GM12878 (cell line): ENCODE measurements at regions not wholly inside any gene's neighbourhood (a gene's known extent, or its start where the extent isn't known, plus 50 kb on each side); places are given as distances from the start of the nearest gene placed in this dataset.

Experiments
- ATAC-seq: fragments of 200-7000 bp; cut with Tn5 transposase; 3 replicates; pipeline ENCODE4 v1.9.1; 2020; ENCODE audit warnings: mild to moderate bottlenecking, moderate library complexity
- BruUV-seq: library from RNA; stranded (reverse); fragments of 400-500 nt; replicated peaks from 2 replicates; lab custom pipeline; 2021; lab: Mats Ljungman, UMichigan
- CTCF ChIA-PET: fragments of 300-600 bp; sonication (Branson Sonifier 250); formaldehyde crosslinking; extraction: SDS; loops from one replicate; lab custom pipeline; 2021; ENCODE audit warnings: inconsistent platforms; lab: Yijun Ruan, JAX
- POLR2A ChIA-PET: fragments of 350-600 bp; formaldehyde crosslinking; extraction: SDS; loops from one replicate; lab custom pipeline; 2021; ENCODE audit warnings: inconsistent platforms; lab: Charles Lee
- RAD21 ChIA-PET: fragments of 300-600 bp; sonication (Branson Sonifier 250); formaldehyde crosslinking; loops from one replicate; lab custom pipeline; 2023; ENCODE audit warnings: antibody characterized with exemption; ENCODE audit not compliant: unreplicated experiment; lab: Charles Lee
- SMC1A ChIA-PET: fragments of 300-600 bp; sonication (Branson Sonifier 250); formaldehyde crosslinking; loops from one replicate; lab custom pipeline; 2023; ENCODE audit not compliant: unreplicated experiment, uncharacterized antibody; lab: Charles Lee
- DNase-seq: peaks from one replicate; pipeline ENCODE4 v3.0.0-alpha.2; 2011; ENCODE audit warnings: low read depth, low spot score
- FAIRE-seq: peaks from 3 replicates; lab custom pipeline; 2011; peaks lifted over from hg19 to GRCh38; lab: Jason Lieb, UNC
- H2AFZ ChIP-seq: 2 replicates; pipeline ENCODE4 v1.6.0; 2011; ENCODE audit warnings: low read depth, low read length, control low read depth; ENCODE audit not compliant: control insufficient read depth
- H3K27ac ChIP-seq: 2 replicates; pipeline ENCODE4 v1.5.1; 2011; ENCODE audit warnings: control low read depth; ENCODE audit not compliant: control insufficient read depth, insufficient read depth
- H3K27me3 ChIP-seq, 2 experiments: replicated peaks in 1 of 2; 2 replicates each; pipeline versions ENCODE4 v1.6.0 to v1.6.1; 2011; ENCODE audit warnings: low read length in 1 of 2; ENCODE audit not compliant: control insufficient read depth in 2 of 2, insufficient read depth in 2 of 2
- H3K36me3 ChIP-seq, 2 experiments: 2 replicates each; pipeline ENCODE4 v1.5.1; 2011; ENCODE audit warnings: low read length in 1 of 2; ENCODE audit not compliant: control insufficient read depth in 2 of 2, insufficient read depth in 2 of 2
- H3K4me1 ChIP-seq: 2 replicates; pipeline ENCODE4 v1.6.1; 2011; ENCODE audit warnings: mild to moderate bottlenecking, low read length, moderate library complexity, mixed read lengths; ENCODE audit not compliant: control insufficient read depth, insufficient read depth
- H3K4me2 ChIP-seq: 2 replicates; pipeline ENCODE4 v1.6.0; 2011; ENCODE audit warnings: control low read depth; ENCODE audit not compliant: control insufficient read depth, insufficient read depth
- H3K4me3 ChIP-seq: fragments of 200-600 bp; sonication (generic); 2 replicates; pipeline ENCODE4 v1.5.1; 2016
- H3K79me2 ChIP-seq: 2 replicates; pipeline ENCODE4 v1.6.0; 2011; ENCODE audit warnings: low read length; ENCODE audit not compliant: control insufficient read depth, insufficient read depth
- H3K9ac ChIP-seq: 2 replicates; pipeline ENCODE4 v1.8.0; 2011; ENCODE audit warnings: low read length, control low read depth, mixed read lengths; ENCODE audit not compliant: control insufficient read depth, insufficient read depth
- H3K9me3 ChIP-seq: replicated peaks from 3 replicates; pipeline ENCODE4 v1.5.1; 2011; ENCODE audit warnings: mild to moderate bottlenecking, low read length; ENCODE audit not compliant: control insufficient read depth, insufficient read depth
- H4K20me1 ChIP-seq: 2 replicates; pipeline ENCODE4 v1.6.0; 2011; ENCODE audit not compliant: control insufficient read depth, insufficient read depth
- HDAC6 ChIP-seq: fragments of 200-600 bp; sonication (generic); IDR thresholded peaks from one replicate; pipeline ENCODE4 v1.8.0; 2017; ENCODE audit warnings: antibody characterized with exemption; ENCODE audit not compliant: unreplicated experiment
- MXI1 ChIP-seq: fragments of 150-350 bp; IDR thresholded peaks from 2 replicates; pipeline ENCODE4 v1.6.1; 2011; ENCODE audit warnings: low read depth, mild to moderate bottlenecking, inconsistent platforms, low read length, improper control_type of control experiment
- NFYA ChIP-seq: IDR thresholded peaks from 2 replicates; pipeline ENCODE4 v1.6.1; 2011; ENCODE audit warnings: low read depth, mild to moderate bottlenecking, low read length, improper control_type of control experiment, borderline replicate concordance
- NRF1 ChIP-seq: conservative IDR thresholded peaks from 2 replicates; pipeline ENCODE4 v1.6.1; 2011; ENCODE audit warnings: mild to moderate bottlenecking, low read depth, low read length, improper control_type of control experiment
- STAT1 ChIP-seq: fragments of 450-650 bp; conservative IDR thresholded peaks from 2 replicates; pipeline ENCODE4 v1.6.1; 2014; ENCODE audit warnings: antibody characterized with exemption, mild to moderate bottlenecking
- SUPT20H ChIP-seq: IDR thresholded peaks from 2 replicates; pipeline ENCODE4 v1.6.1; 2011; ENCODE audit warnings: low read depth, mild to moderate bottlenecking, low read length, moderate library complexity, borderline replicate concordance; ENCODE audit not compliant: control insufficient read depth
- WGBS: methylation state at CpG from one replicate; pipeline ENCODE4 v1.1.6; 2016; ENCODE audit warnings: low lambda C conversion rate; ENCODE audit not compliant: insufficient replicate concordance, insufficient coverage; ENCODE audit errors: missing lambda C conversion rate; 5-methylcytosine and 5-hydroxymethylcytosine counted together
- in situ Hi-C: fragments of 300-500 bp; cut with MboI; formaldehyde crosslinking; loops from 9 replicates; pipeline ENCODE4 v1.14.3; 2018; ENCODE audit warnings: mixed read lengths
- intact Hi-C: fragments of 100-400 bp; cut with micrococcal nuclease; formaldehyde crosslinking; loops from one replicate; pipeline ENCODE4 v1.14.2; 2022; ENCODE audit not compliant: unreplicated experiment
- TF ChIP-seq, protein P1 (sequence below): IDR thresholded peaks from 2 replicates; pipeline ENCODE4 v1.6.1; 2012; ENCODE audit warnings: low read depth, low read length, improper control_type of control experiment
- TF ChIP-seq, protein P2 (sequence below): fragments of 450-650 bp; IDR thresholded peaks from 2 replicates; pipeline ENCODE4 v1.6.1; 2017; ENCODE audit warnings: mild to moderate bottlenecking
- TF ChIP-seq, protein P3 (sequence below): IDR thresholded peaks from 2 replicates; pipeline ENCODE4 v1.6.1; 2012; ENCODE audit warnings: low read length, inconsistent platforms

DNA sequence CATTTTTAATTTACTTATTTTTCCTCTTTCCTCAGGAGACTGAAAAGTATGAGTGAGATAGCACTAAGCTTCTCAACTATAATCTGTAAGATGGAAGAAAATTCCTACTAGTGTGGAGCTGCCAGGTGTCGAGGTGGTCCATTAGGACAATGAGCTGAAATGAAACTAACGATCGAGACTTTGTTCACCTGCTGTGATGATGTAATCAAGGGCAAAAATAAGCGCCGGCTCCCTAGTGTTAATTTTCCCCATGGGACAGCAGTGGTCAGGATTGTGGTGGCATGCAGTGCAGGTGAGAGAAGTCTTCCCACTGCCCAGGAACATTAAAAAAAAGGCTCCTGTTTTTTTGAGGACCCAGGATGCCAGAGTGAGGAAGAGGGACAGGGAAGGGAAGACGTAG is 859.1 kb upstream of the GCFC2 start:
- BruUV-seq: no TSS peak
- Histone ChIP-seq H3K27ac (no peak overlapping the region), H3K36me3 (no peaks in the 10 kb centered on the region), H3K9me3 (no peaks in the 10 kb centered on the region), H3K4me1 (no peaks in the 10 kb centered on the region), H3K9ac (no peak overlapping the region), H3K79me2 (no peaks in the 10 kb centered on the region), H3K27me3 (no peaks in the 10 kb centered on the region), H4K20me1 (no peaks in the 10 kb centered on the region), H3K4me3 (no peak overlapping the region), H3K4me2 (no peak overlapping the region), H2AFZ (no peak overlapping the region)
- ChIA-PET SMC1A (no interaction called here), POLR2A (no interaction called here), RAD21 (no interaction called here), CTCF (no interaction called here)
- WGBS: 20% methylated on average over 6 of the region's 6 CpGs
- no peak for FAIRE-seq
- TF ChIP-seq HDAC6 (no peak), STAT1 (no peak), SUPT20H (no peak), NFYA (no peak)
- TF ChIP-seq, protein P1, sequence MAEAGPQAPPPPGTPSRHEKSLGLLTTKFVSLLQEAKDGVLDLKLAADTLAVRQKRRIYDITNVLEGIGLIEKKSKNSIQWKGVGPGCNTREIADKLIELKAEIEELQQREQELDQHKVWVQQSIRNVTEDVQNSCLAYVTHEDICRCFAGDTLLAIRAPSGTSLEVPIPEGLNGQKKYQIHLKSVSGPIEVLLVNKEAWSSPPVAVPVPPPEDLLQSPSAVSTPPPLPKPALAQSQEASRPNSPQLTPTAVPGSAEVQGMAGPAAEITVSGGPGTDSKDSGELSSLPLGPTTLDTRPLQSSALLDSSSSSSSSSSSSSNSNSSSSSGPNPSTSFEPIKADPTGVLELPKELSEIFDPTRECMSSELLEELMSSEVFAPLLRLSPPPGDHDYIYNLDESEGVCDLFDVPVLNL: no peak
- in situ Hi-C loops: no loop called here
- intact Hi-C loops: no loop called here
- DNase-seq: no peak
- no peak for ATAC-seq

DNA sequence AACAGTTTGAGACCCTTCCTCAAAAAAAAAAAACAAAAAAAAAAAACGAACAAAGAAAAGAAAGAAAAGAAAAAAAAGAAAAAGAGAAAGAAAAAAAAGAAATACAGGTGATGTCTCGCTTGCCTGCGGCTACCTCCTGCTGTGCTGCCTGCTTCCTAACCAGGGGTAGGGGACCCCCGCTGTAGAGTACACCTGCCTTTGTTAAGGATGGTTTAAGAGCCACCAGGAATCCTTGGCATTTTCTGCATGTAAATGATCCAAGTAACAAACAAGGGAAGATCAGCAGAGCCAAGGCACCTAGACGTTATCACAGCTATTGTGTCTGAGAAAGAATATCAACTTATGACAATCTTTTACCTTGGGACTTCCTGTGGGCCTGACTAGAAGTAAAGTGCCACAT is 856.8 kb upstream of the GCFC2 start:
- in situ Hi-C loops: no loop called here
- 36% methylated on average over 4 of the region's 5 CpGs for WGBS
- Histone ChIP-seq H3K27me3 (no peaks in the 10 kb centered on the region), H4K20me1 (no peaks in the 10 kb centered on the region), H3K36me3 (no peaks in the 10 kb centered on the region), H3K4me1 (no peaks in the 10 kb centered on the region), H3K9ac (no peak overlapping the region), H3K79me2 (no peaks in the 10 kb centered on the region), H3K9me3 (no peaks in the 10 kb centered on the region), H3K4me3 (no peak overlapping the region), H3K4me2 (no peak overlapping the region), H3K27ac (no peak overlapping the region), H2AFZ (no peak overlapping the region)
- ChIA-PET POLR2A (interaction anchor here (0.7 kb wide), 1 partner anchor 119 kb away, joined by 3 read pairs; no protein-coding TSS in a partner anchor), CTCF (no interaction called here), SMC1A (interaction anchor here (1.6 kb wide), 1 partner anchor 13 kb away, joined by 4 read pairs; no protein-coding TSS in a partner anchor), RAD21 (no interaction called here)
- intact Hi-C loops: no loop called here
- BruUV-seq: no TSS peak
- FAIRE-seq: no peak
- no peak for DNase-seq
- ATAC-seq: no peak
- TF ChIP-seq, protein P2, sequence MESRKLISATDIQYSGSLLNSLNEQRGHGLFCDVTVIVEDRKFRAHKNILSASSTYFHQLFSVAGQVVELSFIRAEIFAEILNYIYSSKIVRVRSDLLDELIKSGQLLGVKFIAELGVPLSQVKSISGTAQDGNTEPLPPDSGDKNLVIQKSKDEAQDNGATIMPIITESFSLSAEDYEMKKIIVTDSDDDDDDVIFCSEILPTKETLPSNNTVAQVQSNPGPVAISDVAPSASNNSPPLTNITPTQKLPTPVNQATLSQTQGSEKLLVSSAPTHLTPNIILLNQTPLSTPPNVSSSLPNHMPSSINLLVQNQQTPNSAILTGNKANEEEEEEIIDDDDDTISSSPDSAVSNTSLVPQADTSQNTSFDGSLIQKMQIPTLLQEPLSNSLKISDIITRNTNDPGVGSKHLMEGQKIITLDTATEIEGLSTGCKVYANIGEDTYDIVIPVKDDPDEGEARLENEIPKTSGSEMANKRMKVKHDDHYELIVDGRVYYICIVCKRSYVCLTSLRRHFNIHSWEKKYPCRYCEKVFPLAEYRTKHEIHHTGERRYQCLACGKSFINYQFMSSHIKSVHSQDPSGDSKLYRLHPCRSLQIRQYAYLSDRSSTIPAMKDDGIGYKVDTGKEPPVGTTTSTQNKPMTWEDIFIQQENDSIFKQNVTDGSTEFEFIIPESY: no peak
- no peak for TF ChIP-seq NRF1
- TF ChIP-seq MXI1: no peak
- TF ChIP-seq, protein P3, sequence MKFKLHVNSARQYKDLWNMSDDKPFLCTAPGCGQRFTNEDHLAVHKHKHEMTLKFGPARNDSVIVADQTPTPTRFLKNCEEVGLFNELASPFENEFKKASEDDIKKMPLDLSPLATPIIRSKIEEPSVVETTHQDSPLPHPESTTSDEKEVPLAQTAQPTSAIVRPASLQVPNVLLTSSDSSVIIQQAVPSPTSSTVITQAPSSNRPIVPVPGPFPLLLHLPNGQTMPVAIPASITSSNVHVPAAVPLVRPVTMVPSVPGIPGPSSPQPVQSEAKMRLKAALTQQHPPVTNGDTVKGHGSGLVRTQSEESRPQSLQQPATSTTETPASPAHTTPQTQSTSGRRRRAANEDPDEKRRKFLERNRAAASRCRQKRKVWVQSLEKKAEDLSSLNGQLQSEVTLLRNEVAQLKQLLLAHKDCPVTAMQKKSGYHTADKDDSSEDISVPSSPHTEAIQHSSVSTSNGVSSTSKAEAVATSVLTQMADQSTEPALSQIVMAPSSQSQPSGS: no peak
